ENCODE measurements at regions not wholly inside any gene's neighbourhood (a gene's known extent, or its start where the extent isn't known, plus 50 kb on each side); places are given as distances from the start of the nearest gene placed in this dataset.

- H3K9me3 Mint-ChIP-seq, result no peaks in the 10 kb centered on the region
- H3K36me3 Mint-ChIP-seq, result no peaks in the 10 kb centered on the region
- H3K4me3 Mint-ChIP-seq, result no peak overlapping the region
- H3K4me1 Mint-ChIP-seq, result no peaks in the 10 kb centered on the region
- no peak for ATAC-seq (ENCODE audit: low read depth)
- peaks cover 27% of the 10 kb centered on the region for H3K27me3 Mint-ChIP-seq
- POLR2A ChIA-PET, result no interaction called here
- H3K27ac Mint-ChIP-seq, result no peak overlapping the region
- no peak for DNase-seq
Measured at GRCh38 chr10:4775808-4776207, 50.2 kb upstream of the AKR1E2 start.

DNA sequence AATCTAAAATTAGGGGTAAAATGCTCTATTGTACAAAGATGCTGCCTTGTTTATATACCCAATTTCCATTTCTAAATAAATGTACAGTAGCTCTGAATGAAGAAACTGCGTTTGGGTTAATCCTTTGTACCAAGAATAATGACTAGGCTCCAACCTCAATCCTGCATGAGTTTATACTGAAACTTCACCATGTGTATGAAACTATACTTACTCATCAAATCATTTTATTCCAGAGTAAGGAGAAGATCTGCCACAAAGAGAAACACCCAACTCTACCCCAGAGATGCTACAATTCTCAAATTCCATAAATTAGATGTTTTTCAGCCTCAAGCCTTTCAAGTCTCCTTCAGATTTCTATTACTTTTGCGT is 53.8 kb upstream of the AKR1E2 start:
- Mint-ChIP-seq H3K27ac (no peak overlapping the region), H3K4me3 (no peak overlapping the region), H3K27me3 (peaks cover 33% of the 10 kb centered on the region), H3K4me1 (no peaks in the 10 kb centered on the region), H3K9me3 (no peaks in the 10 kb centered on the region), H3K36me3 (no peaks in the 10 kb centered on the region)
- DNase-seq, result no peak
- POLR2A ChIA-PET, result no interaction called here
- no peak for ATAC-seq (ENCODE audit: low read depth)

GRCh38 chr10:4771554-4772201 is 54.3 kb upstream of the AKR1E2 start:
- Mint-ChIP-seq H3K27ac (no peak overlapping the region), H3K36me3 (no peaks in the 10 kb centered on the region), H3K4me3 (no peak overlapping the region), H3K4me1 (no peaks in the 10 kb centered on the region), H3K27me3 (peaks cover 34% of the 10 kb centered on the region), H3K9me3 (no peaks in the 10 kb centered on the region)
- POLR2A ChIA-PET, result no interaction called here
- ATAC-seq (ENCODE audit: low read depth) (no peak), DNase-seq (no peak)

- no peak for ATAC-seq (ENCODE audit: low read depth)
- Mint-ChIP-seq H3K9me3 (no peaks in the 10 kb centered on the region), H3K4me3 (no peak overlapping the region)
Measured at GRCh38 chr10:4770801-4771553, 55.0 kb upstream of the AKR1E2 start.

GRCh38 chr10:4768416-4768815 is 57.6 kb upstream of the AKR1E2 start:
- no peaks in the 10 kb centered on the region for H3K9me3 Mint-ChIP-seq
- POLR2A ChIA-PET, result no interaction called here
- no peaks in the 10 kb centered on the region for H3K4me1 Mint-ChIP-seq
- H3K4me3 Mint-ChIP-seq, result no peak overlapping the region
- DNase-seq (no peak), ATAC-seq (ENCODE audit: low read depth) (no peak)
- peaks cover 39% of the 10 kb centered on the region for H3K27me3 Mint-ChIP-seq
- no peak overlapping the region for H3K27ac Mint-ChIP-seq
- H3K36me3 Mint-ChIP-seq, result no peaks in the 10 kb centered on the region

More at GRCh38 chr10:4770801-4771553, 55.0 kb upstream of the AKR1E2 start:
- Mint-ChIP-seq H3K27ac (no peak overlapping the region), H3K27me3 (peaks cover 35% of the 10 kb centered on the region), H3K36me3 (no peaks in the 10 kb centered on the region), H3K4me1 (no peaks in the 10 kb centered on the region)
- no peak for DNase-seq
- POLR2A ChIA-PET, result no interaction called here

GRCh38 chr10:4767033-4767814 is 58.8 kb upstream of the AKR1E2 start:
- Mint-ChIP-seq H3K9me3 (no peaks in the 10 kb centered on the region), H3K27ac (no peak overlapping the region), H3K4me3 (no peak overlapping the region), H3K36me3 (no peaks in the 10 kb centered on the region), H3K27me3 (peaks cover 42% of the 10 kb centered on the region), H3K4me1 (no peaks in the 10 kb centered on the region)
- DNase-seq, result no peak
- no peak for ATAC-seq (ENCODE audit: low read depth)
- POLR2A ChIA-PET, result no interaction called here

DNA sequence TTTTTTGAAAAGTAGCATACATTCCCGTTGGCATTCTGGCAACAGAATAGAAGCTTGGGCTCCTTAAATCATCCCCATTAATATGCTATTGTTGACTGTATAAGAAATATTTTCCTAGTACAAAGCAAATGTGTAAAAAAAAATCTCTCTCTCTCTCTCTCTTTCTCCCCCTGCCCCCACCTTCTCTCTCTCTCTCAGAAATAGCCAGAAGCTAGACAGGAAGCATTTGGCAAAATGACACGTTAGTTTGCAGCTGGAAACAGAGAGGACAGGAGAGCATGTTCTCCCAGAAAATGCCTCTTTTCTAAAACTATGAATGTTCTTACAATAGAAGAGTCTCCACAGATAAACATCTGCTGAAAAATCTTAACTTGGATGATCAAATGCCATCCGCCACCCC is 59.6 kb upstream of the AKR1E2 start:
- ATAC-seq (ENCODE audit: low read depth) (no peak), DNase-seq (no peak)
- Mint-ChIP-seq H3K27me3 (peaks cover 36% of the 10 kb centered on the region), H3K4me1 (no peaks in the 10 kb centered on the region), H3K27ac (no peak overlapping the region), H3K36me3 (no peaks in the 10 kb centered on the region), H3K9me3 (no peaks in the 10 kb centered on the region), H3K4me3 (no peak overlapping the region)
- POLR2A ChIA-PET, result no interaction called here

DNA sequence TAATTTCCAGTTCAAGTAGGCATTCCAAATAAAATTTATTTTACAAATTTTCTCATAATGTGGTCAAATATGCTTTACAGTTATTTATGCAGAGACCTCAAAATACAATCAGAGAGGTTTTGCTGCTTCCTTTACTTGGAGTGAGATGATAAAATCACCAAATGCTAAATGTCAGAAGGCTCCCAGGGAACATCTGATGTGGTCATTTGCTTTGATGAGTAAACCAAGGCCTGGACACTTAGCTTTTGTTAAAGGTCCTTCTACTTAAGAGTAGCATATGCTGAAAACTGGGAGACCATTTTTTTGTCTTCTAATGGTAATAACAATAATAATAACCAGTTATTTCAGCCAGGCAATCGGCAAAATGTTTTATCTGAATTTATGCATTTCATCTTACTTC is 60.6 kb upstream of the AKR1E2 start:
- no peak for ATAC-seq (ENCODE audit: low read depth)
- Mint-ChIP-seq H3K27me3 (peaks cover 33% of the 10 kb centered on the region), H3K27ac (no peak overlapping the region), H3K4me3 (no peak overlapping the region), H3K36me3 (no peaks in the 10 kb centered on the region), H3K9me3 (no peaks in the 10 kb centered on the region), H3K4me1 (no peaks in the 10 kb centered on the region)
- DNase-seq, result no peak
- POLR2A ChIA-PET, result no interaction called here

DNA sequence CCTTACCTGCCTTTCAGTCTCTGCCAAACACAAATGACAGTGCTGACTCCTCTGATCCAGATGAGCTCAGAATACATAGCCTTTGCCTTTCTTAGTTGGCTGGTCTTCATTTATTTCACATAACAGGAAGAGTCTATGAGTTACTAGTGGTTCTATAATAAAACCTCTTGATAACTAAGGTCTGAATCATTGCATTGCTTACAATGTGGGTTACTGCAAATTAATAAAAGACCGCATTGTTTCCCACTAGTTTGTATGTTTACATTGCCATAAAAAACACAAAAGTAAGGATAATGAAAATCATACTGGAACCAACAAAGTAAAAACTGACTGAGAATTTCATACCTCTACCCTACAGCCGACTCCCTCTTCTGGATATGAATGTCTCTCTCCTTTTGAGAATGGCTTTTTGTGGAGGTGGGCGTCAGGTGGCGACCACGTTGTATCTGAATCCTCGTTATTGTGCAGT is 62.0 kb upstream of the AKR1E2 start:
- H3K4me3 Mint-ChIP-seq, result no peak overlapping the region
- POLR2A ChIA-PET, result interaction anchor here (1.2 kb wide), 1 partner anchor 979 kb away, joined by 4 read pairs; the partner anchor contains the start of gene KLF6
- no peaks in the 10 kb centered on the region for H3K9me3 Mint-ChIP-seq
- DNase-seq (no peak), ATAC-seq (ENCODE audit: low read depth) (no peak)
- H3K27me3 Mint-ChIP-seq, result peaks cover 32% of the 10 kb centered on the region
- no peaks in the 10 kb centered on the region for H3K36me3 Mint-ChIP-seq
- H3K27ac Mint-ChIP-seq, result no peak overlapping the region
- H3K4me1 Mint-ChIP-seq, result no peaks in the 10 kb centered on the region

GRCh38 chr10:4763513-4763912 is 62.5 kb upstream of the AKR1E2 start:
- Mint-ChIP-seq H3K4me1 (no peaks in the 10 kb centered on the region), H3K36me3 (no peaks in the 10 kb centered on the region), H3K27ac (no peak overlapping the region), H3K9me3 (no peaks in the 10 kb centered on the region), H3K4me3 (no peak overlapping the region), H3K27me3 (peaks cover 35% of the 10 kb centered on the region)
- no peak for ATAC-seq (ENCODE audit: low read depth)
- POLR2A ChIA-PET, result interaction anchor here (1.2 kb wide), 1 partner anchor 978 kb away, joined by 4 read pairs; the partner anchor contains the start of gene KLF6
- DNase-seq, result no peak

DNA sequence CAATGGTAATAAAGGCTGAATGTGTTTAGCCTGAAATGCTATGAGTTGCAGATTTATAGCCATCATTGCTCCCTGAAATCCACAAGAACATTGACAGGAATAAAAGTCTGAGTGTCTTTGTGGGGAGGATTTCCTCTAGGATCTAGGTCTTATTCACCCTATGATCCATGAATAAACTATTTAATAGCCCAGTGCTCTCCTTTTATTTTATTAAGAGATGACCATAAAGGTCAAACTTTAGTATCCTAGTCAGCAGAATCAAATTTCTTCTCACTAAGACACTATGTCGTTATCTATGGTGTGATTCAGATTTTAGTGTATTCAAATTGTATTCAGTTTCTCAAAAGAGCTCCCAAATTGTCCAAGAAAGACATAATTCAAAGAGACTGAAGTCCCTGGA is 67.8 kb upstream of the AKR1E2 start:
- DNase-seq (no peak), ATAC-seq (ENCODE audit: low read depth) (no peak)
- Mint-ChIP-seq H3K4me3 (no peak overlapping the region), H3K9me3 (no peaks in the 10 kb centered on the region), H3K27me3 (peaks cover 31% of the 10 kb centered on the region), H3K27ac (no peak overlapping the region), H3K4me1 (no peaks in the 10 kb centered on the region), H3K36me3 (no peaks in the 10 kb centered on the region)
- POLR2A ChIA-PET, result no interaction called here

- ATAC-seq (ENCODE audit: low read depth) (no peak), DNase-seq (no peak)
- POLR2A ChIA-PET, result no interaction called here
- no peaks in the 10 kb centered on the region for H3K4me1 Mint-ChIP-seq
- peaks cover 31% of the 10 kb centered on the region for H3K27me3 Mint-ChIP-seq
- no peaks in the 10 kb centered on the region for H3K36me3 Mint-ChIP-seq
- H3K4me3 Mint-ChIP-seq, result no peak overlapping the region
- H3K27ac Mint-ChIP-seq, result no peak overlapping the region
- no peaks in the 10 kb centered on the region for H3K9me3 Mint-ChIP-seq
Measured at GRCh38 chr10:4755286-4755989, 70.6 kb upstream of the AKR1E2 start.

- Mint-ChIP-seq H3K27me3 (peaks cover 38% of the 10 kb centered on the region), H3K27ac (no peak overlapping the region), H3K4me3 (no peak overlapping the region), H3K36me3 (no peaks in the 10 kb centered on the region), H3K4me1 (no peaks in the 10 kb centered on the region), H3K9me3 (no peaks in the 10 kb centered on the region)
- DNase-seq (no peak), ATAC-seq (ENCODE audit: low read depth) (no peak)
- POLR2A ChIA-PET, result no interaction called here
Measured at GRCh38 chr10:4754143-4754542, 71.9 kb upstream of the AKR1E2 start.
